ENCODE measurements at regions not wholly inside any gene's neighbourhood (a gene's known extent, or its start where the extent isn't known, plus 50 kb on each side); places are given as distances from the start of the nearest gene placed in this dataset.

DNA sequence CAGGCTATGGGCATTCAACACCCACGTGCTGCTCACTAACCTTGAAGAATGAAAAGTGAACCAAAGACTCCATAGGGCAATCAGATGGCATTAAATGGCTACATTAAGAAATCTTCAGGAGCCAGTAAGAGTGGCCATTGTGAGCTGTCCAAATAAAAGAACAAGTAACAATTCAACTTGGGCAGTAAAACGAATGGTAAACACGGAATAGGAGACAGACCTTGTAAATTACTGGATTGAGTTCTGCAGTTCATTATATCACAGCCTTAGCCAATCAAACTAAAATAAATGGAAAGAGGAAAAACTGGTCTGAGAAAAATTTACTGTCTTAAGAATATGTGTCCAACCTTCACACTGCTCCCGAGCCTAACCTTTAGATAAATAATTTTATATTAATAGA, 306.5 kb upstream of the ZNF521 start:
- TF ChIP-seq CTCF (IDR thresholded peaks at IDR 0.05; ENCODE audit: extremely low read depth in 1 of 2, insufficient read depth in 1 of 2, low read depth in 1 of 2, low read length in 2 of 2) (no peak), POLR2AphosphoS5 (IDR thresholded peaks at IDR 0.05; ENCODE audit: insufficient read depth, low read depth, low read length) (no peak), MYC (IDR thresholded peaks at IDR 0.05; ENCODE audit: low read depth, low read length) (no peak)
